ENCODE measurements at regions not wholly inside any gene's neighbourhood (a gene's known extent, or its start where the extent isn't known, plus 50 kb on each side); places are given as distances from the start of the nearest gene placed in this dataset.
A peak's percentile ranks its signal among the peaks of the same experiment; 100 is the strongest.
"Not testable (repeated sequence)": the region's sequence is repeated elsewhere in the genome, so short reads cannot be mapped to it uniquely, and the experiment has no call there.

DNA sequence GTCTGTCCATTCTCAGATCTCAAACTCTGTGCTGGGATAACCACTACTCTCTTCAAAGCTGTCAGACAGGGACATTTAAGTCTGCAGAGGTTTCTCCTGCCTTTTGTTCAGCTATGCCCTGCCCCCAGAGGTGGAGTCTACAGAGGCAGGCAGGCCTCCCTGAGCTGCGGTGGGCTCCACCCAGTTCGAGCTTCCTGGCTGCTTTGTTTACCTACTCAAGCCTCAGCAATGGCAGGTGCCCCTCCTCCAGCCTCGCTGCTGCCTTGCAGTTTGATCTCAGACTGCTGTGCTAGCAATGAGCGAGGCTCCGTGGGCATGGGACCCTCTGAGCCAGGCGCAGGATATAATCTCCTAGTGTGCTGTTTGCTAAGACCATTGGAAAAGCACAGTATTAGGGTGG lies 53.1 kb upstream of the HUNK start:
- H3F3A ChIP-seq (ENCODE audit: low read depth); DNase-seq (ENCODE audit: low spot score); H3K4me2 ChIP-seq; H3K9me3 Mint-ChIP-seq; H3K36me3 ChIP-seq; H3K27ac Mint-ChIP-seq; H3K9me3 ChIP-seq (ENCODE audit: low read depth); H3K36me3 Mint-ChIP-seq; H3K4me3 ChIP-seq; H3K79me2 ChIP-seq (ENCODE audit: low read depth); H3K4me1 Mint-ChIP-seq; H3K4me1 ChIP-seq; H3K4me3 Mint-ChIP-seq; H3K27me3 Mint-ChIP-seq (ENCODE audit: insufficient read depth, low read depth); H2AFZ ChIP-seq (replicated peaks); H4K20me1 ChIP-seq (ENCODE audit: low read depth); H3K9ac ChIP-seq; H3K27me3 ChIP-seq; H3K27ac ChIP-seq: not testable (repeated sequence)

DNA sequence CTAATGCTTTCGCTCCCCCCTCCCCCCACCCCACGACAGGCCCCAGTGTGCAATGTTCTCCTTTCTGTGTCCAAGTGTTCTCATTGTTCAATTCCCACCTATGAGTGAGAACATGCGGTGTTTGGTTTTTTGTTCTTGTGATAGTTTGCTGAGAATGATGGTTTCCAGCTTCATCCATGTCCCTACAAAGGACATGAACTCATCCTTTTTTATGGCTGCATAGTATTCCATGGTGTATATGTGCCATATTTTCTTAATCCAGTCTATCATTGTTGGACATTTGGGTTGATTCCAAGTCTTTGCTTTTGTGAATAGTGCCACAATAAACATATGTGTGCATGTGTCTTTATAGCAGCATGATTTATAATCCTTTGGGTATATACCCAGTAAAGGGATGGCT lies 58.5 kb upstream of the HUNK start:
- not testable (repeated sequence) for H3K4me1 ChIP-seq; H3F3A ChIP-seq (ENCODE audit: low read depth); H3K4me2 ChIP-seq; H3K4me3 ChIP-seq; H3K4me3 Mint-ChIP-seq; DNase-seq (ENCODE audit: low spot score); H3K36me3 ChIP-seq; H3K9ac ChIP-seq; H3K27ac Mint-ChIP-seq; H3K9me3 Mint-ChIP-seq; H3K27ac ChIP-seq; H3K4me1 Mint-ChIP-seq; H4K20me1 ChIP-seq (ENCODE audit: low read depth); H3K27me3 Mint-ChIP-seq (ENCODE audit: insufficient read depth, low read depth); H3K79me2 ChIP-seq (ENCODE audit: low read depth); H3K9me3 ChIP-seq (ENCODE audit: low read depth); H3K36me3 Mint-ChIP-seq; H2AFZ ChIP-seq (replicated peaks); H3K27me3 ChIP-seq

GRCh38 chr21:31813862-31814261 lies 59.0 kb upstream of the HUNK start:
- no peak overlapping the region for H3K27ac Mint-ChIP-seq
- Histone ChIP-seq H3K79me2 (ENCODE audit: low read depth) (no peaks in the 10 kb centered on the region), H3F3A (ENCODE audit: low read depth) (no peaks in the 10 kb centered on the region), H3K9me3 (ENCODE audit: low read depth) (no peaks in the 10 kb centered on the region), H3K4me1 (no peaks in the 10 kb centered on the region), H3K27me3 (no peaks in the 10 kb centered on the region), H3K4me3 (no peak overlapping the region), H3K4me2 (no peak overlapping the region), H4K20me1 (ENCODE audit: low read depth) (no peaks in the 10 kb centered on the region), H3K27ac (no peak overlapping the region), H2AFZ (replicated peaks) (no peak overlapping the region), H3K36me3 (no peaks in the 10 kb centered on the region), H3K9ac (no peak overlapping the region)
- H3K36me3 Mint-ChIP-seq: no peaks in the 10 kb centered on the region
- no peak overlapping the region for H3K4me3 Mint-ChIP-seq
- no peaks in the 10 kb centered on the region for H3K27me3 Mint-ChIP-seq (ENCODE audit: insufficient read depth, low read depth)
- peaks cover 6% of the 10 kb centered on the region for H3K9me3 Mint-ChIP-seq
- no peak for TF ChIP-seq EZH2 (IDR thresholded peaks at IDR 0.05)
- TF ChIP-seq CTCF (IDR thresholded peaks at IDR 0.05): no peak
- no peak for TF ChIP-seq EZH2phosphoT487 (IDR thresholded peaks at IDR 0.05)
- no peak for DNase-seq (ENCODE audit: low spot score)
- H3K4me1 Mint-ChIP-seq: no peaks in the 10 kb centered on the region

GRCh38 chr21:31804008-31804394 lies 68.8 kb upstream of the HUNK start:
- DNase-seq (ENCODE audit: low spot score): no peak
- Histone ChIP-seq H3K9ac (no peak overlapping the region), H3K4me1 (peaks cover 9% of the 10 kb centered on the region), H3K4me2 (no peak overlapping the region), H3K27me3 (no peaks in the 10 kb centered on the region), H3K36me3 (no peaks in the 10 kb centered on the region), H3K9me3 (ENCODE audit: low read depth) (no peaks in the 10 kb centered on the region), H2AFZ (replicated peaks) (no peak overlapping the region), H3K27ac (no peak overlapping the region), H4K20me1 (ENCODE audit: low read depth) (no peaks in the 10 kb centered on the region), H3K79me2 (ENCODE audit: low read depth) (no peaks in the 10 kb centered on the region), H3K4me3 (no peak overlapping the region), H3F3A (ENCODE audit: low read depth) (no peaks in the 10 kb centered on the region)
- Mint-ChIP-seq H3K36me3 (no peaks in the 10 kb centered on the region), H3K27ac (peak overlapping the region; percentile 2), H3K9me3 (no peaks in the 10 kb centered on the region), H3K4me1 (peaks cover 33% of the 10 kb centered on the region), H3K4me3 (no peak overlapping the region), H3K27me3 (ENCODE audit: insufficient read depth, low read depth) (peaks cover 11% of the 10 kb centered on the region)
- TF ChIP-seq CTCF (IDR thresholded peaks at IDR 0.05) (no peak), EZH2 (IDR thresholded peaks at IDR 0.05) (no peak), EZH2phosphoT487 (IDR thresholded peaks at IDR 0.05) (no peak)
